Gastrocnemius medialis (tissue), 4 donors: ENCODE measurements at regions not wholly inside any gene's neighbourhood (a gene's known extent, or its start where the extent isn't known, plus 50 kb on each side); places are given as distances from the start of the nearest gene placed in this dataset.

Experiments
- ATAC-seq, 2 donors: fragments of 150-250 bp; one replicate each; pipeline ENCODE4 v1.9.1; 2016
- DNase-seq, 2 donors: peaks; one replicate each; pipeline ENCODE4 v3.0.0-alpha.2; 2019
- H3K27ac ChIP-seq, 4 donors: fragments of 200-600 bp; sonication (generic); 1 replicate in 1 of 4; 2 replicates in 3 of 4; pipeline ENCODE4 v1.5.1; 2016 to 2018; ENCODE audit warnings: mild to moderate bottlenecking in 2 of 4, moderate library complexity in 1 of 4
- H3K27me3 ChIP-seq, 3 donors: fragments of 200-600 bp; sonication (generic) in 2 of 3; 1 replicate in 1 of 3; 2 replicates in 2 of 3; pipeline versions ENCODE4 v1.5.1 to v1.6.0; 2016 to 2019; ENCODE audit warnings: mild to moderate bottlenecking in 1 of 3, moderate library complexity in 1 of 3
- H3K36me3 ChIP-seq, 2 donors: fragments of 200-600 bp; sonication (generic) in 1 of 2; one replicate each; pipeline ENCODE4 v1.5.1; 2017 to 2018
- H3K4me1 ChIP-seq, 2 donors: fragments of 200-600 bp; sonication (generic) in 1 of 2; one replicate each; pipeline ENCODE4 v1.5.1; 2016 to 2017; ENCODE audit warnings: mild to moderate bottlenecking in 2 of 2
- H3K4me3 ChIP-seq, 4 donors: fragments of 200-600 bp; sonication (generic) in 3 of 4; 1 replicate in 1 of 4; 2 replicates in 3 of 4; pipeline ENCODE4 v1.5.1; 2016 to 2019; ENCODE audit warnings: mild to moderate bottlenecking in 2 of 4
- H3K9me3 ChIP-seq, 3 donors: fragments of 200-600 bp; sonication (generic) in 2 of 3; 1 replicate in 1 of 3; 2 replicates in 2 of 3; pipeline ENCODE4 v1.5.1; 2016 to 2019
- CTCF ChIP-seq, 5 experiments: fragments of 450-650 bp in 3 of 5; fragments of 200-600 bp in 2 of 5; sonication (generic) in 2 of 5; IDR thresholded peaks in 4 of 5; conservative IDR thresholded peaks in 1 of 5; 1 replicate in 4 of 5; 2 replicates in 1 of 5; pipeline ENCODE4 v1.5.1; 2016 to 2019; ENCODE audit warnings: antibody characterized with exemption in 5 of 5, mild to moderate bottlenecking in 3 of 5, moderate library complexity in 3 of 5
- POLR2A ChIP-seq, 2 donors: fragments of 450-650 bp; IDR thresholded peaks; one replicate each; pipeline ENCODE4 v1.6.1; 2017; ENCODE audit warnings: antibody characterized with exemption in 2 of 2, mild to moderate bottlenecking in 2 of 2, moderate library complexity in 2 of 2
- in situ Hi-C, 4 donors: fragments of 200-750 bp; cut with MboI; loops; one replicate each; pipeline versions ENCODE4 v1.15.0 to v1.8.0; 2017; ENCODE audit warnings: low sequenced_read_pairs in 4 of 4
- intact Hi-C: fragments of 100-400 bp; cut with DNase I; formaldehyde crosslinking; loops from one replicate; pipeline ENCODE4 v1.15.1; 2023; ENCODE audit warnings: low total_unique reads

GRCh38 chr17:68658999-68659780 is 58.0 kb upstream of the FAM20A start:
- in situ Hi-C loops, result no loop called here
- intact Hi-C loops, result no loop called here
- no peak for DNase-seq
- no peak for ATAC-seq
- no peaks in the 10 kb centered on the region for H3K36me3 ChIP-seq
- H3K4me1 ChIP-seq, result no peaks in the 10 kb centered on the region
- no peaks in the 10 kb centered on the region for H3K9me3 ChIP-seq
- no peak overlapping the region for H3K4me3 ChIP-seq
- no peaks in the 10 kb centered on the region for H3K27me3 ChIP-seq
- TF ChIP-seq POLR2A (IDR thresholded peaks at IDR 0.05) (no peak), CTCF (IDR thresholded peaks at IDR 0.05 in 4 of 5, conservative IDR thresholded peaks at IDR 0.05 in 1 of 5) (no peak)
- H3K27ac ChIP-seq, result no peak overlapping the region

- Histone ChIP-seq H3K27me3 (no peaks in the 10 kb centered on the region), H3K9me3 (no peaks in the 10 kb centered on the region), H3K27ac (peak overlapping the region in 1 of 4 donors; percentile 0), H3K4me1 (no peaks in the 10 kb centered on the region), H3K36me3 (no peaks in the 10 kb centered on the region), H3K4me3 (no peak overlapping the region)
- in situ Hi-C loops (no loop called here), intact Hi-C loops (no loop called here)
- no peak for DNase-seq
- no peak for ATAC-seq
- no peak for TF ChIP-seq POLR2A (IDR thresholded peaks at IDR 0.05)
Observed at GRCh38 chr17:68657576-68657975, 56.4 kb upstream of the FAM20A start.

GRCh38 chr17:68657166-68657565 is 56.0 kb upstream of the FAM20A start:
- no peaks in the 10 kb centered on the region for H3K27me3 ChIP-seq
- ATAC-seq (no peak), DNase-seq (no peak)
- no peaks in the 10 kb centered on the region for H3K9me3 ChIP-seq
- H3K27ac ChIP-seq, result peak overlapping the region in 1 of 4 donors; percentile 0
- no peak overlapping the region for H3K4me3 ChIP-seq
- H3K36me3 ChIP-seq, result no peaks in the 10 kb centered on the region
- TF ChIP-seq POLR2A (IDR thresholded peaks at IDR 0.05) (no peak), CTCF (IDR thresholded peaks at IDR 0.05 in 4 of 5, conservative IDR thresholded peaks at IDR 0.05 in 1 of 5) (no peak)
- in situ Hi-C loops, result no loop called here
- H3K4me1 ChIP-seq, result no peaks in the 10 kb centered on the region
- intact Hi-C loops, result no loop called here

GRCh38 chr17:68656666-68657065 is 55.5 kb upstream of the FAM20A start:
- H3K27ac ChIP-seq, result no peak overlapping the region
- H3K4me1 ChIP-seq, result no peaks in the 10 kb centered on the region
- no peaks in the 10 kb centered on the region for H3K9me3 ChIP-seq
- DNase-seq (no peak), ATAC-seq (no peak)
- intact Hi-C loops, result no loop called here
- TF ChIP-seq CTCF (IDR thresholded peaks at IDR 0.05 in 4 of 5, conservative IDR thresholded peaks at IDR 0.05 in 1 of 5) (no peak), POLR2A (IDR thresholded peaks at IDR 0.05) (no peak)
- no peaks in the 10 kb centered on the region for H3K36me3 ChIP-seq
- no peak overlapping the region for H3K4me3 ChIP-seq
- in situ Hi-C loops, result no loop called here
- H3K27me3 ChIP-seq, result no peaks in the 10 kb centered on the region
